CD4-positive, alpha-beta T cell treated with Interleukin-10 for 1 hour (primary cell): ENCODE measurements at regions not wholly inside any gene's neighbourhood (a gene's known extent, or its start where the extent isn't known, plus 50 kb on each side); places are given as distances from the start of the nearest gene placed in this dataset.
"Not testable (repeated sequence)": the region's sequence is repeated elsewhere in the genome, so short reads cannot be mapped to it uniquely, and the experiment has no call there.

ENCODE experiments used
- DNase-seq: peaks from one replicate; pipeline ENCODE4 v3.0.0-alpha.2; 2020

DNA sequence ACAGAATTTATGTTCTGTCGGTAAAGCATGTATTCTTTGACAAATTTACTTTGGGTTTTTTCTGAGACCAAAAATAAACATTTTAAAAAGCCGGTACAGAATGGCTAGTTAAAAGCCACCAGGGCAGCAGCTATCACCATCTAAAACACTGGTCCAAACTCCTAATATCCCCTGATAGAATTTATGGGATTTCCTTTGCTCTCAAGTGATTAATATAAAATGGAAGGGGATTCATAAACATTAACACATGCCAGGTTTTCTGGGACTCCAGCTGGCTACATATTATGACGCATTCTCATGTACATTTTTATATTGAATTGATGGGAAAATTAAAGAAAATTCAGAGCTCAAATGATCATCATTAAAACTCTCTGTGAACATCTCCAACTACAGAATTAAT lies 640.8 kb downstream of the C12orf50 start:
- no peak for DNase-seq

- no peak for DNase-seq
Observed at GRCh38 chr12:87385322-87385721, 643.9 kb downstream of the C12orf50 start.

DNA sequence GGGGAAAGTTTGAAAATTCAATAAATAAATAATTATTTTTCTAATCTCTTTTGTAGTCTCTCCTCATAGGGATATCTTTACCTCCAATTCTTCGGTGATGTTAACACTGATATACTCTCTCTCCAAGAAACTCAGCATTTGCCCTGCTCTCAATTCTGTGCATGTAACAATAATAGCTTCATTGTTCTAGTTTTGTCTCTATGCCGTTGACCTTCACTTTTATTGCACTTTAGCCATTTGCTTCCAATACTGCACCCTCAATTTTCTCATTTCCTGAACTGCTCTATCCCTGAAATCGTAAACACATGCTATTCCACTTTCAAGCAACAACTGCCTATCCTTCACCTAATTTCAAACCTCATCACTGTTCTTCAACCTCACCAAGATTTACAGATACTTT lies 645.0 kb downstream of the C12orf50 start:
- DNase-seq, result no peak

DNA sequence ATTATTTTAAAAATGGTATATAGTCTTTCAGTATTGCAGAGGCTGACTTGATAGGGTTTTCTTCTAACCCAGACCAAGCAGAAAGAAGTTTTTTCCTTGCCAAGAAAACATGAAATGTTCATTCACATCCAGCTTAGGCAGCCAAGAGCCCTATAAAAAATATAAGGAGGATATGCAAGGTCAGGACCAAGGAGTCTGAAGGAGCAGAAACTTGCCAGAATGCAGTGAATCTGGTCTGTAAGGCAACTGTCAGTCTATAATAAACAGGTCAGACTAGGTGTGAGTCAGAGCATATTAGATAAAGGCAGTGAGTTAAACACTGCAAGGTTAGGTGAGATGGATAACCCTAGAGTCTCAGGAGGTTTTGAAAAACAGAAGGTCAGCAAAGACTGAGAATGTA lies 645.5 kb downstream of the C12orf50 start:
- DNase-seq, result no peak

DNA sequence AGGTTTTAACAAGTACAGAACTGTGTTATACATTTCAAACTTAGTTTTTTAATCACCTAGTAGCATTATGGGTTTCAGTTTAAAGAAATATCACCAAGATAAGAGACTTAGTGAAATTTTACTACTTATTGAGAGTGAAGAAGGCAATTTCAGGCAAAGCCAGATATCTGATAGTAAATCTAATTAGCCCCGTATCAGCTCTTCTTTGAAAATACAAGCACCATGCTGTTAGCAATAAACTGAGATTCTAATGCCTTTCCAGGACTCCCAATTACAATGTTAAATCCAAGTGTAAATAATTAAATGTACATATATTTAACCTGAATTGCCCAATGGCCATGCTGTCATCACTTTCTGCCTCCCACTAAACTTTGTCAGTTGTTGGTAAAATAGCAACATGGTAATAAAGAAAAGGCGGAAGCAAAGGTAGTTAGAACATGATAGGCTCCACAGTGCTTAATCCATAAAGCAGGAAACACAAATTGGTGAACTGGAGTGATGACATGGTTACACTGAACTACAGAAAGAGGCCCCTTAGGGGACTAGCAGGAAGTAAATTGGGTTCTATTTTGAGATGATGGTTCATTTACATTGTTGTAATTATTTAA lies 646.1 kb downstream of the C12orf50 start:
- DNase-seq, result no peak

GRCh38 chr12:87382436-87382835 lies 646.8 kb downstream of the C12orf50 start:
- no peak for DNase-seq

- no peak for DNase-seq
Observed at GRCh38 chr12:87381742-87382141, 647.5 kb downstream of the C12orf50 start.

GRCh38 chr12:87378526-87378925 lies 650.7 kb downstream of the C12orf50 start:
- DNase-seq, result no peak

DNA sequence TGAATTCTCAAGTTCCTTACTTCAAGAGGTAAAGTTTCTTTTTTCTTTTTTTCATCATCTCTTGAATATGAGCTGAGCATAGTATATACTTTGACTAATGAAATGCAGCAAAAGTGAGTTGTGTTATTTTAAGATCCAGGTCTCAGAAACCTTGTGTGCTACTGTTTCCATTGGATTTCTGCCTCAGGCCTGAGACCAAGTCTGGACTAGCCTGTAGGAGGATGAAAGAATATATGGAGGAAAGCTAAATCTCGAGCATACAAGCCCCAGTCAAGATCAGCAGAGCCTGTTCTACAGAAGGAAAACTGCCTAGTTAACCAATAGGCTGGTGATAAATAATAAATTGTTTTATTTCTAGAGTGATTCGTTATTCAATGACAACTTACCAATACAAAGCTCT lies 652.5 kb downstream of the C12orf50 start:
- DNase-seq, result no peak

- DNase-seq, result no peak
Observed at GRCh38 chr12:87369161-87369560, 660.0 kb downstream of the C12orf50 start.

- DNase-seq, result no peak
Observed at GRCh38 chr12:87368259-87368658, 660.9 kb downstream of the C12orf50 start.

DNA sequence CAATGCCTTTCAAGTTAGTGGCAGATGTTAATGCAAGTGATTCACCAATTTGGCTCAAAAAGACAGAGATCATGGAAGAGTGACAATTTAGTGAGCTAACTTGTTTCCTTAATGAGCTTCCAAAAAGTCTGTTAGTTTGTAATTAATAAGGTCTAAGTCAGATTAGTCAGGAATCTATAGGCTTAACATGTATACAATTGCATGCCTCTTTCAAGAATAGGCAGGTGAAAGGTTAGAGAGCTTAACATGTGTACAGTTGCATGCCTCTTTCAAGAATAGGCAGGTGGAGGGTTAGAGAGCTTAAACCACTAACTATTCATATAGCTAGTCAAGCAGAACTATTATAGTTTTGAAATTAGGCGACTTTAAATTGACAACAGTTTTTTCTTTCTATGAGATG lies 663.8 kb downstream of the C12orf50 start:
- no peak for DNase-seq

DNA sequence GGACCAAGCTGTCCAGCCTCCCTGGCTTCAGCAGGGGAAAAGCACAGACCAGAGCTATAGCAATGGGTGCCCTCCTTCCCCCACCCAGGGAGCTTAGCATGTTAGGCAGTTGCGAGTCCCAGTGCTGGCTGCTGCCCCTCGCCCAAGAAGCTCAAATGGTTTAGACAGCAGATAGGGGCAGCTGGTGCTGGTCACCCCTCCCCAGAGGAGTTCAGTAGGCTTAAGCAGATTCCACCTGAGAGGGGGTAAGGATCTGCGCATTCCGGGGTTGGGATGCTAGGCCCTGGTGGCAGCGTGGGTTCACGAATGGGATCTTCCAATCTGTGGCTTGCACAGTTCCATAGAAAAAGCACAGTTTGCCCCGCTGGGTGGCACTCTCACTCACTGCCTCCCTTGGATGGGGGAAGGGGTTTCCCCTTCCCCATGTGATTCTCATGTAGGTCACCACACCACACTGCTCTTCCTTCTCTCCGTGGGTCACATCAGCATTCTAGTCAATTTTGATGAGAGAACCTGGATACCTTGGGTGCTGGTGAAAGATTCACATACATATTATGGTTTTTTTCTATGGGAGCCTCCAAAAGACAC lies 665.6 kb downstream of the C12orf50 start:
- DNase-seq, result no peak

DNA sequence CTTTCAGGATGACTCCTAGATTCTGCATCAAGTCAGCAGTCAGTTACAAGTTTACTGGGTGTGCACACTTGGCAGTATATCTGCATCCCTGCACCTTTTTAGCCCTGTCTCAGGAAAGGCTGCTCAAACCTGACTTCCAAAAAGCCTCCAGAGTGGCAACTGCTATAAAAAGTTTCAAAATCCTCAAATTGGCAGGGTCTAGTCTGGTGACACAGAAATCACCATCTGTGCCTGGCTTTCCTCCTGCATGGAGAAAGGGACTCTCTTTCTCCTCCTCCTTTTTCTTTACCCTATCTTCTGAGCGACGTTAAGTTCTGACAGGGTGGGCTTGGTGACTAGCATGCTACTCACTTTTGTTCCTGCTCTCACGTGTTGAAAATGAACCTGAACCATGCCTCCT lies 679.5 kb downstream of the C12orf50 start:
- DNase-seq, result no peak

DNA sequence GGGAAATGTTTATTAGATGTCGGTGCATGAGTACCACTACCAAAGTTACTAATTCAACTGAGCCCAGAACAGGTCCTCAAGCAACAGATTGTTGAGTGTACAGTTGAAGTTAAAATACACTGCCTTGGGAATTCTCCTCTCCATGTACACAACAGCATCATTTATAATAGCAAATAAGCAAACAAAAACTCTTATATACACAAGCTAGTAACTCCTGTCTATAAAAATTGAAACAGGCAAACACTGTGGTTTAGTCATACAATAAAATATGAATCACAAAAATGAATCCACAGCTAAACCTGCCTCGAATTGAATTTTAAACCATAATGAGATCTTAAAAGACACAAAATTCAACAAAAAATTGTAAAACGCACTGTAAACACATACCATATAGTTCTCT lies 681.1 kb downstream of the C12orf50 start:
- DNase-seq, result no peak

GRCh38 chr12:87344699-87345098 lies 684.5 kb downstream of the C12orf50 start:
- no peak for DNase-seq

DNA sequence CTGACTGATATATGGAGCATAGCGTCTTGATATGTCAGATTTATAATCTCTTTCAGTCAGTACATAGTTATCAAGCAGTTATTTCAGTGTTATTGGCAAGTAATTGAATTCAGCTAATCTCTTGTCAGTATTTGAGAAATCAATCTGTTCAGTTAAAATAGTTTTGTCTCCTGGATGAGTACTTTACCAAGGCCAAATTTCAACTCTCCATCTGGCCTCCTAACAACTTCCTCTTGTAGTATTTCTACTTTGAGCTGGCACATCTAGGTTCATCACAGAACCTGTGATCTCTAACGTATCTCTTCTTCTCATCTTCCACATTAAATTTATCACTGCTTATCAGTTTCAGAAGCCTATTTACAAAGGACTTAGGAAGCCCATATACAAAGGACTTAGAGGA lies 690.5 kb downstream of the C12orf50 start:
- no peak for DNase-seq

DNA sequence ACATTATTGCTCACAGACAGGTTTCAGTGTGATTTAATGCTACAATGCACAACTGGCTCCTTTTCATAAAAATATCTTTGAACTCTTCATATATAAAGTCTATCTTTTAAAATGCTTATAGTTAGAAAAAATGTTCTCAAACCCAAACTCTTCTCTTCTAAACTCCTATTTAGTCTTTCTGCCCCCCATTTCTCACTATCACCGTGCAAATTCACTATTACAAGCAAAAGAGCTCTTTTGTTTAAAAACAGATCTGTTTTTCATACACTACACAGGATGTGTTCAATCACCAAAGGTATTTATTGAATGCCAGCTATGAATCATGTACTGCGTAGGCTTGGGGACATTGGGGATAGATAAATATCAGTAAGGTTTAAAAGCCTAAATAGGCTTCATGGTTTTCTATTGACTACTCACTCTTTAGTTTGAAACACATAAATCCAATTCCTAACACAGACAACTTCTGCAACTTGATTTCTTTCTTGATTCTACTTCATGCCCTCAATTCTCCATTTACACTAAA lies 692.3 kb downstream of the C12orf50 start:
- DNase-seq, result no peak

DNA sequence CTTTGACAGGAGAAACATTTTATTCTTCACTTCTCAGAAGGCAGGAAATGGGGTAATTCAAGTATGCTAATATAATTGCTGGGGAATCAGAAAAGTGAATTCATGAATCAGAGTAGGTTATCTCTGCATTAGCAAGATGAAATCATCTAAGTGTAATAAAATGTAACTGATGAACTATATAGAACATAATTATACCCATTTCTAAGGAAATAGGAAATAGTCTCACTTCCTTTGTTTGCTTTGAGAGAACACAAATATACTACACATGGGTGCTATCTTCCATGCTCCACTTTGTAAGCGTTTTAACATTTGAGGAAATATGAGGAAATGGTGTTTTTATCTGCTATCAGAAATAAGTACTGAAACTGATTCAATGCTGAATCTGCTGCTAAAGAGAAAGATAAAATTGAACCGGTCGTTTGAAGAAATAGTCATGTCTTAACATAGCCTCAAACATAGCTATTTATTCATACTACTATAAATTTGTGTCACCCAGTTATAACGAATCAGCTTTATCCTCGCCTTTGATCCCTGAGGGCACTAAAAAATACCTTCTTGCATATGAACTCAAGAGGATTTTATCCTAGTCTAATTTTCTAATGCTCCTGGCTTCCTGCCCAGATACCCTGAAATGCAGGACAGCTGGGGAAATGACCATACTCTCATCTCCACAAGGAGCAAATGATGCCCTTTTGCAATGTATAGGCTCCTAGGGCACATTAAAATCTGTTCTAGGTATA lies 696.0 kb downstream of the C12orf50 start:
- DNase-seq, result no peak

- DNase-seq, result not testable (repeated sequence)
Observed at GRCh38 chr12:87330071-87330555, 699.1 kb downstream of the C12orf50 start.

DNA sequence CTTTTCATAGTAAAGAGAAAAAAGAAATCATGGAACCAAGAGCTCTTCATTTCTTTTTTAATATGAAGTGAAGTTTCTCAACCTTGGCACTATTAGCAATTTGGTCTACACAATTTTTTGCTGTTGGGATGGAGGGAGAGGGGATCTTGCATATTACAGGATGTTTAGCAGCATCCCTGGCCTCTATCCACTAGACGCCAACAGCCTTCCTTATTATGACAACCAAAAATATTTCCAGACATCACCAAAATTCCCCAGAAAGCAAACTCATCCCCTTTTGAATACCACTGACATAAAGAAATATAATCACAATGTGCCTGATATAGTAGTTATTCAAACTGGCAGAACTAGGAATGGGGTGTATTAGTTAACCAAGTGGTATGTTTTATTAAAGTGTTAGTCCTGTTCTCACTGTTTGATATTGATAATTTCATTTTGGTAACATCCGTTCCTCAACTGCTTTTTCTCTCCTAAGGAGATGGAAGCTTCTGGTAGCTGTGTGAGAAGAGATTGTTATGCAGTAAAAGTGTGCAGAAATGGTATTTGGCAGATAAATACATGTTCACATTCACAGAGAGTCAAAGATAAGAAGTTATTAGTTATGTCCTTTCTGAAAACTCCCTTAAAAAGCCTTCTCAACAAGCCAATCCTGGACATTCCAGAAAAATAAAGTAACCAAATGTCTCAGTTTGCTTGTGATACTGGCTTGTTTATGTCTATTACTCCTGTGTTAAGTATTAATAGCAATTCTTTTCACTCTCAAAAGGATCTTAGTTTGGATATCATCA lies 699.9 kb downstream of the C12orf50 start:
- DNase-seq, result no peak

GRCh38 chr12:87323369-87323768 lies 705.8 kb downstream of the C12orf50 start:
- DNase-seq, result no peak

DNA sequence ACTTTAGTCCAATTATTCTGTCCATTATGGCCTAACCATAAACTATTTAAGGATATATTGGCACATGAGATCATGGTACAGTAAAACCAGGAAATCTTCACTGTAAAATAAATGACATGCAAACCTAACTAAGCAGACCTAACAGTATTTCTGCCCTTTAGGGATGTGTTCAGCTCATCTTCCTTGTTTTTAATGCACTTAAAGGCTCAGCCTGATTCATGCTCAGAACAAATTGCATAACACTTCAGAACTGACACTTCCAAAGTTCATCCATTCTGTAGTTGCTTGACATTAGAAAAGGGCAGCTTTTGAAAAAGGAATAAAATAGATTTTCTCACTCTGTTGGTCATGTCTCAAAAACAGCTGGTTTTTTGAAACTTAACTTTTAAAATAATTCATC lies 708.5 kb downstream of the C12orf50 start:
- DNase-seq, result no peak
